ENCODE measurements at regions not wholly inside any gene's neighbourhood (a gene's known extent, or its start where the extent isn't known, plus 50 kb on each side); places are given as distances from the start of the nearest gene placed in this dataset.

- TF ChIP-seq CTCF (IDR thresholded peaks at IDR 0.05; ENCODE audit: low read length), result no peak
- TF ChIP-seq EZH2 (optimal IDR thresholded peaks at IDR 0.05; ENCODE audit: low read depth, low read length), result no peak
- TF ChIP-seq EZH2phosphoT487 (IDR thresholded peaks at IDR 0.05; ENCODE audit: low read length), result no peak
Observed at GRCh38 chr4:23332313-23332712, 557.5 kb downstream of the PPARGC1A start.
